ENCODE measurements at regions not wholly inside any gene's neighbourhood (a gene's known extent, or its start where the extent isn't known, plus 50 kb on each side); places are given as distances from the start of the nearest gene placed in this dataset.
A peak's percentile ranks its signal among the peaks of the same experiment; 100 is the strongest.

GRCh38 chr20:37590938-37591490, 63.3 kb upstream of the BLCAP start:
- H3K4me3 ChIP-seq = no peak overlapping the region
- H3K36me3 ChIP-seq = no peaks in the 10 kb centered on the region
- DNase-seq (ENCODE audit: low read depth in 1 of 2, low spot score in 1 of 2) = peak in 1 of 2 donors; percentile 21

GRCh38 chr20:37586078-37586477, 58.4 kb upstream of the BLCAP start:
- DNase-seq (ENCODE audit: low read depth in 1 of 2, low spot score in 1 of 2) = no peak
- TF ChIP-seq CTCF (IDR thresholded peaks at IDR 0.05; ENCODE audit: low read depth, low read length) = no peak
- H3K4me1 ChIP-seq (ENCODE audit: low read depth) = peaks cover 8% of the 10 kb centered on the region

More at GRCh38 chr20:37590938-37591490, 63.3 kb upstream of the BLCAP start:
- no peaks in the 10 kb centered on the region for H3K9me3 ChIP-seq (ENCODE audit: low read depth)
- H3K27me3 ChIP-seq = no peaks in the 10 kb centered on the region
- H3K4me1 ChIP-seq (ENCODE audit: low read depth) = no peaks in the 10 kb centered on the region
- H3K27ac ChIP-seq = no peak overlapping the region
- TF ChIP-seq CTCF (IDR thresholded peaks at IDR 0.05; ENCODE audit: low read depth, low read length) = no peak

GRCh38 chr20:37584238-37584807, 56.6 kb upstream of the BLCAP start:
- TF ChIP-seq CTCF (IDR thresholded peaks at IDR 0.05; ENCODE audit: low read depth, low read length) = no peak
- no peak for DNase-seq (ENCODE audit: low read depth in 1 of 2, low spot score in 1 of 2)
- peaks cover 8% of the 10 kb centered on the region for H3K4me1 ChIP-seq (ENCODE audit: low read depth)

More at GRCh38 chr20:37586078-37586477, 58.4 kb upstream of the BLCAP start:
- H3K4me3 ChIP-seq = no peak overlapping the region
- H3K9me3 ChIP-seq (ENCODE audit: low read depth) = no peaks in the 10 kb centered on the region
- H3K27ac ChIP-seq = no peak overlapping the region
- H3K36me3 ChIP-seq = no peaks in the 10 kb centered on the region
- H3K27me3 ChIP-seq = no peaks in the 10 kb centered on the region

GRCh38 chr20:37581246-37581645, 53.6 kb upstream of the BLCAP start:
- TF ChIP-seq CTCF (IDR thresholded peaks at IDR 0.05; ENCODE audit: low read depth, low read length) = no peak
- no peak for DNase-seq (ENCODE audit: low read depth in 1 of 2, low spot score in 1 of 2)
- no peaks in the 10 kb centered on the region for H3K9me3 ChIP-seq (ENCODE audit: low read depth)
- no peak overlapping the region for H3K27ac ChIP-seq
- no peak overlapping the region for H3K4me3 ChIP-seq
- H3K36me3 ChIP-seq = no peaks in the 10 kb centered on the region
- peaks cover 8% of the 10 kb centered on the region for H3K4me1 ChIP-seq (ENCODE audit: low read depth)
- no peaks in the 10 kb centered on the region for H3K27me3 ChIP-seq

More at GRCh38 chr20:37584238-37584807, 56.6 kb upstream of the BLCAP start:
- H3K36me3 ChIP-seq = no peaks in the 10 kb centered on the region
- H3K27me3 ChIP-seq = no peaks in the 10 kb centered on the region
- H3K4me3 ChIP-seq = no peak overlapping the region
- H3K27ac ChIP-seq = no peak overlapping the region
- no peaks in the 10 kb centered on the region for H3K9me3 ChIP-seq (ENCODE audit: low read depth)

- H3K27me3 ChIP-seq = no peaks in the 10 kb centered on the region
- DNase-seq (ENCODE audit: low read depth in 1 of 2, low spot score in 1 of 2) = no peak
- no peak overlapping the region for H3K4me3 ChIP-seq
- H3K27ac ChIP-seq = no peak overlapping the region
- TF ChIP-seq CTCF (IDR thresholded peaks at IDR 0.05; ENCODE audit: low read depth, low read length) = no peak
- no peaks in the 10 kb centered on the region for H3K36me3 ChIP-seq
- H3K9me3 ChIP-seq (ENCODE audit: low read depth) = no peaks in the 10 kb centered on the region
- peaks cover 8% of the 10 kb centered on the region for H3K4me1 ChIP-seq (ENCODE audit: low read depth)
These were observed 52.4 kb upstream of the BLCAP start for GRCh38 chr20:37580069-37580468.
